CD8-positive, alpha-beta memory T cell (primary cell): ENCODE measurements at regions not wholly inside any gene's neighbourhood (a gene's known extent, or its start where the extent isn't known, plus 50 kb on each side); places are given as distances from the start of the nearest gene placed in this dataset.

ENCODE experiments used
- CTCF ChIA-PET: fragments of 350-600 bp; sonication (Branson Sonifier 250); formaldehyde crosslinking; loops from one replicate; lab custom pipeline; 2021; ENCODE audit warnings: antibody characterized with exemption; lab: Charles Lee
- POLR2A ChIA-PET: fragments of 350-600 bp; sonication (Branson Sonifier 250); formaldehyde crosslinking; loops from one replicate; lab custom pipeline; 2021; ENCODE audit warnings: antibody characterized with exemption; lab: Charles Lee
- DNase-seq, 5 donors: peaks; one replicate each; pipeline versions ENCODE4 v3.0.0 to v3.0.0-alpha.2; 2020 to 2022; ENCODE audit warnings: mixed read lengths in 1 of 5
- H3K27ac ChIP-seq: one replicate; pipeline ENCODE4 v1.7.0; 2013; ENCODE audit warnings: low read depth, mild to moderate bottlenecking, low read length, moderate library complexity
- H3K27me3 ChIP-seq: 2 replicates; pipeline ENCODE4 v1.7.0; 2013; ENCODE audit warnings: low read length, mild to moderate bottlenecking; ENCODE audit not compliant: insufficient read depth, poor library complexity, severe bottlenecking
- H3K36me3 ChIP-seq: 2 replicates; pipeline ENCODE4 v1.7.0; 2013; ENCODE audit warnings: mild to moderate bottlenecking, low read length, moderate library complexity; ENCODE audit not compliant: insufficient read depth
- H3K4me1 ChIP-seq: 2 replicates; pipeline ENCODE4 v1.7.0; 2013; ENCODE audit warnings: mild to moderate bottlenecking, low read length, moderate library complexity; ENCODE audit not compliant: insufficient read depth
- H3K4me3 ChIP-seq: 2 replicates; pipeline ENCODE4 v1.7.0; 2013; ENCODE audit warnings: mild to moderate bottlenecking, low read length
- H3K9me3 ChIP-seq: 2 replicates; pipeline ENCODE4 v1.7.0; 2013; ENCODE audit warnings: mild to moderate bottlenecking, low read length
- H3K27ac Mint-ChIP-seq, 8 donors: one replicate each; pipeline ENCODE4 v1.8.0; 2020 to 2021; ENCODE audit warnings: mixed read lengths in 8 of 8, mild to moderate bottlenecking in 6 of 8, inconsistent platforms in 3 of 8, moderate library complexity in 3 of 8
- H3K27me3 Mint-ChIP-seq, 2 donors: one replicate each; pipeline ENCODE4 v1.8.0; 2020 to 2021; ENCODE audit warnings: mixed read lengths in 2 of 2, mild to moderate bottlenecking in 1 of 2, moderate library complexity in 1 of 2
- H3K36me3 Mint-ChIP-seq, 3 donors: one replicate each; pipeline ENCODE4 v1.8.0; 2020 to 2021; ENCODE audit warnings: mixed read lengths in 3 of 3, inconsistent platforms in 1 of 3, mild to moderate bottlenecking in 1 of 3
- H3K4me1 Mint-ChIP-seq, 3 donors: one replicate each; pipeline ENCODE4 v1.8.0; 2020 to 2021; ENCODE audit warnings: mixed read lengths in 3 of 3, inconsistent platforms in 1 of 3, mild to moderate bottlenecking in 1 of 3
- H3K4me3 Mint-ChIP-seq, 7 donors: one replicate each; pipeline ENCODE4 v1.8.0; 2020 to 2021; ENCODE audit warnings: mixed read lengths in 7 of 7, mild to moderate bottlenecking in 6 of 7, moderate library complexity in 4 of 7, inconsistent platforms in 2 of 7
- H3K9me3 Mint-ChIP-seq, 5 donors: one replicate each; pipeline ENCODE4 v1.8.0; 2020 to 2022; ENCODE audit warnings: mixed read lengths in 5 of 5, mild to moderate bottlenecking in 3 of 5, moderate library complexity in 2 of 5, inconsistent platforms in 1 of 5

- no peaks in the 10 kb centered on the region for H3K36me3 ChIP-seq
- no peaks in the 10 kb centered on the region for H3K9me3 ChIP-seq
- H3K27me3 Mint-ChIP-seq: peaks cover 4 to 32% of the 10 kb centered on the region in 2 donors
- no peaks in the 10 kb centered on the region for H3K4me1 Mint-ChIP-seq
- H3K4me1 ChIP-seq: no peaks in the 10 kb centered on the region
- no peak overlapping the region for H3K27ac Mint-ChIP-seq
- H3K36me3 Mint-ChIP-seq: no peaks in the 10 kb centered on the region
- H3K4me3 Mint-ChIP-seq: no peak overlapping the region
- POLR2A ChIA-PET: no interaction called here
- H3K4me3 ChIP-seq: no peak overlapping the region
- H3K9me3 Mint-ChIP-seq: no peaks in the 10 kb centered on the region
- H3K27ac ChIP-seq: no peak overlapping the region
- no peak for DNase-seq
- H3K27me3 ChIP-seq: no peaks in the 10 kb centered on the region
- CTCF ChIA-PET: no interaction called here
Observed at GRCh38 chr1:115557715-115558114, 84.1 kb upstream of the VANGL1 start.

- Mint-ChIP-seq H3K4me3 (no peak overlapping the region), H3K4me1 (no peaks in the 10 kb centered on the region), H3K36me3 (no peaks in the 10 kb centered on the region), H3K9me3 (no peaks in the 10 kb centered on the region), H3K27me3 (peaks cover 13 to 29% of the 10 kb centered on the region in 2 donors), H3K27ac (no peak overlapping the region)
- ChIA-PET POLR2A (no interaction called here), CTCF (no interaction called here)
- Histone ChIP-seq H3K9me3 (no peaks in the 10 kb centered on the region), H3K36me3 (no peaks in the 10 kb centered on the region), H3K27ac (no peak overlapping the region), H3K4me1 (no peaks in the 10 kb centered on the region), H3K27me3 (no peaks in the 10 kb centered on the region), H3K4me3 (no peak overlapping the region)
- no peak for DNase-seq
Observed at GRCh38 chr1:115556236-115556635, 85.5 kb upstream of the VANGL1 start.

GRCh38 chr1:115555446-115555845 lies 86.3 kb upstream of the VANGL1 start:
- no peaks in the 10 kb centered on the region for H3K4me1 Mint-ChIP-seq
- H3K9me3 Mint-ChIP-seq: no peaks in the 10 kb centered on the region
- DNase-seq: no peak
- no peaks in the 10 kb centered on the region for H3K9me3 ChIP-seq
- no peak overlapping the region for H3K27ac Mint-ChIP-seq
- POLR2A ChIA-PET: no interaction called here
- H3K4me1 ChIP-seq: no peaks in the 10 kb centered on the region
- no peak overlapping the region for H3K4me3 Mint-ChIP-seq
- no peaks in the 10 kb centered on the region for H3K36me3 ChIP-seq
- CTCF ChIA-PET: no interaction called here
- no peaks in the 10 kb centered on the region for H3K36me3 Mint-ChIP-seq
- no peaks in the 10 kb centered on the region for H3K27me3 ChIP-seq
- peaks cover 12 to 22% of the 10 kb centered on the region in 2 donors for H3K27me3 Mint-ChIP-seq
- H3K27ac ChIP-seq: no peak overlapping the region
- no peak overlapping the region for H3K4me3 ChIP-seq

GRCh38 chr1:115547696-115548095 lies 94.1 kb upstream of the VANGL1 start:
- no peak overlapping the region for H3K27ac ChIP-seq
- H3K27me3 ChIP-seq: no peaks in the 10 kb centered on the region
- H3K27ac Mint-ChIP-seq: no peak overlapping the region
- H3K4me3 Mint-ChIP-seq: no peak overlapping the region
- no peaks in the 10 kb centered on the region for H3K9me3 ChIP-seq
- no peak overlapping the region for H3K4me3 ChIP-seq
- no peaks in the 10 kb centered on the region for H3K36me3 Mint-ChIP-seq
- CTCF ChIA-PET: no interaction called here
- no peaks in the 10 kb centered on the region for H3K4me1 Mint-ChIP-seq
- peaks cover 8 to 16% of the 10 kb centered on the region in 2 donors for H3K27me3 Mint-ChIP-seq
- peaks cover 0 to under 1% (median 0%) of the 10 kb centered on the region in 5 donors for H3K9me3 Mint-ChIP-seq
- H3K4me1 ChIP-seq: no peaks in the 10 kb centered on the region
- H3K36me3 ChIP-seq: no peaks in the 10 kb centered on the region
- POLR2A ChIA-PET: no interaction called here
- DNase-seq: no peak

GRCh38 chr1:115546846-115547245 lies 94.9 kb upstream of the VANGL1 start:
- no peaks in the 10 kb centered on the region for H3K36me3 ChIP-seq
- no peak overlapping the region for H3K4me3 Mint-ChIP-seq
- no peak overlapping the region for H3K4me3 ChIP-seq
- H3K27ac ChIP-seq: no peak overlapping the region
- H3K4me1 ChIP-seq: no peaks in the 10 kb centered on the region
- H3K27me3 Mint-ChIP-seq: peaks cover 4 to 11% of the 10 kb centered on the region in 2 donors
- H3K27ac Mint-ChIP-seq: no peak overlapping the region
- no peaks in the 10 kb centered on the region for H3K9me3 ChIP-seq
- no peaks in the 10 kb centered on the region for H3K4me1 Mint-ChIP-seq
- H3K27me3 ChIP-seq: no peaks in the 10 kb centered on the region
- DNase-seq: no peak
- POLR2A ChIA-PET: no interaction called here
- CTCF ChIA-PET: no interaction called here
- H3K9me3 Mint-ChIP-seq: peaks cover 0 to 2% (median 0%) of the 10 kb centered on the region in 5 donors
- H3K36me3 Mint-ChIP-seq: no peaks in the 10 kb centered on the region

GRCh38 chr1:115545791-115546733 lies 95.7 kb upstream of the VANGL1 start:
- Mint-ChIP-seq H3K27me3 (peaks cover 1 to 14% of the 10 kb centered on the region in 2 donors), H3K36me3 (no peaks in the 10 kb centered on the region), H3K9me3 (peaks cover 0 to 2% (median 0%) of the 10 kb centered on the region in 5 donors), H3K4me3 (no peak overlapping the region), H3K27ac (no peak overlapping the region), H3K4me1 (no peaks in the 10 kb centered on the region)
- Histone ChIP-seq H3K4me3 (no peak overlapping the region), H3K27me3 (no peaks in the 10 kb centered on the region), H3K27ac (no peak overlapping the region), H3K9me3 (no peaks in the 10 kb centered on the region), H3K36me3 (no peaks in the 10 kb centered on the region), H3K4me1 (no peaks in the 10 kb centered on the region)
- ChIA-PET POLR2A (no interaction called here), CTCF (no interaction called here)
- DNase-seq: no peak

- Histone ChIP-seq H3K27me3 (no peaks in the 10 kb centered on the region), H3K4me1 (no peaks in the 10 kb centered on the region), H3K36me3 (no peaks in the 10 kb centered on the region), H3K27ac (no peak overlapping the region), H3K9me3 (no peaks in the 10 kb centered on the region), H3K4me3 (no peak overlapping the region)
- Mint-ChIP-seq H3K27ac (no peak overlapping the region), H3K9me3 (peaks cover 0 to 2% (median 0%) of the 10 kb centered on the region in 5 donors), H3K4me1 (no peaks in the 10 kb centered on the region), H3K4me3 (peak overlapping the region in 1 of 7 donors; percentile 46), H3K27me3 (peaks cover 8 to 14% of the 10 kb centered on the region in 2 donors), H3K36me3 (no peaks in the 10 kb centered on the region)
- ChIA-PET CTCF (no interaction called here), POLR2A (no interaction called here)
- DNase-seq: no peak
Observed at GRCh38 chr1:115545096-115545720, 96.6 kb upstream of the VANGL1 start.

- Histone ChIP-seq H3K27ac (no peak overlapping the region), H3K36me3 (no peaks in the 10 kb centered on the region), H3K4me1 (no peaks in the 10 kb centered on the region), H3K9me3 (no peaks in the 10 kb centered on the region), H3K27me3 (no peaks in the 10 kb centered on the region), H3K4me3 (no peak overlapping the region)
- ChIA-PET POLR2A (no interaction called here), CTCF (no interaction called here)
- peaks cover 0 to 2% (median 0%) of the 10 kb centered on the region in 5 donors for H3K9me3 Mint-ChIP-seq
- peaks cover 10 to 19% of the 10 kb centered on the region in 2 donors for H3K27me3 Mint-ChIP-seq
- no peak for DNase-seq
- no peaks in the 10 kb centered on the region for H3K36me3 Mint-ChIP-seq
- no peak overlapping the region for H3K4me3 Mint-ChIP-seq
- no peak overlapping the region for H3K27ac Mint-ChIP-seq
- H3K4me1 Mint-ChIP-seq: no peaks in the 10 kb centered on the region
Observed at GRCh38 chr1:115544131-115544530, 97.6 kb upstream of the VANGL1 start.
